ENCODE measurements at regions not wholly inside any gene's neighbourhood (a gene's known extent, or its start where the extent isn't known, plus 50 kb on each side); places are given as distances from the start of the nearest gene placed in this dataset.

- in situ Hi-C loops (cut with MboI; ENCODE audit: low pct_unique_long_range_greater_than_20kb, low sequenced_read_pairs, unreplicated experiment), result no loop called here
- no peak for DNase-seq (ENCODE audit: low spot score)
These were observed 149.7 kb upstream of the IMPG1 start for GRCh38 chr6:76222189-76222588.

GRCh38 chr6:76221525-76221924 is 149.1 kb upstream of the IMPG1 start:
- in situ Hi-C loops (cut with MboI; ENCODE audit: low pct_unique_long_range_greater_than_20kb, low sequenced_read_pairs, unreplicated experiment), result no loop called here
- TF ChIP-seq CTCF (IDR thresholded peaks at IDR 0.05; ENCODE audit: extremely low read depth, insufficient read depth, missing control alignments), result no peak
- peak; percentile 6 for DNase-seq (ENCODE audit: low spot score)

More at GRCh38 chr6:76222189-76222588, 149.7 kb upstream of the IMPG1 start:
- TF ChIP-seq CTCF (IDR thresholded peaks at IDR 0.05; ENCODE audit: extremely low read depth, insufficient read depth, missing control alignments), result no peak

GRCh38 chr6:76220805-76221204 is 148.3 kb upstream of the IMPG1 start:
- in situ Hi-C loops (cut with MboI; ENCODE audit: low pct_unique_long_range_greater_than_20kb, low sequenced_read_pairs, unreplicated experiment), result no loop called here
- TF ChIP-seq CTCF (IDR thresholded peaks at IDR 0.05; ENCODE audit: extremely low read depth, insufficient read depth, missing control alignments), result no peak
- DNase-seq (ENCODE audit: low spot score), result no peak

GRCh38 chr6:76217606-76218005 is 145.1 kb upstream of the IMPG1 start:
- no peak for DNase-seq (ENCODE audit: low spot score)
- no peak for TF ChIP-seq CTCF (IDR thresholded peaks at IDR 0.05; ENCODE audit: extremely low read depth, insufficient read depth, missing control alignments)
- in situ Hi-C loops (cut with MboI; ENCODE audit: low pct_unique_long_range_greater_than_20kb, low sequenced_read_pairs, unreplicated experiment), result no loop called here

- DNase-seq (ENCODE audit: low spot score), result no peak
- TF ChIP-seq CTCF (IDR thresholded peaks at IDR 0.05; ENCODE audit: extremely low read depth, insufficient read depth, missing control alignments), result no peak
- in situ Hi-C loops (cut with MboI; ENCODE audit: low pct_unique_long_range_greater_than_20kb, low sequenced_read_pairs, unreplicated experiment), result no loop called here
These were observed 142.1 kb upstream of the IMPG1 start for GRCh38 chr6:76214546-76214945.

GRCh38 chr6:76174722-76175121 is 102.3 kb upstream of the IMPG1 start:
- in situ Hi-C loops (cut with MboI; ENCODE audit: low pct_unique_long_range_greater_than_20kb, low sequenced_read_pairs, unreplicated experiment), result no loop called here
- no peak for TF ChIP-seq CTCF (IDR thresholded peaks at IDR 0.05; ENCODE audit: extremely low read depth, insufficient read depth, missing control alignments)
- no peak for DNase-seq (ENCODE audit: low spot score)

- no peak for DNase-seq (ENCODE audit: low spot score)
- no peak for TF ChIP-seq CTCF (IDR thresholded peaks at IDR 0.05; ENCODE audit: extremely low read depth, insufficient read depth, missing control alignments)
- in situ Hi-C loops (cut with MboI; ENCODE audit: low pct_unique_long_range_greater_than_20kb, low sequenced_read_pairs, unreplicated experiment), result no loop called here
These were observed 94.4 kb upstream of the IMPG1 start for GRCh38 chr6:76166874-76167273.
